GM12874 (cell line): ENCODE measurements at regions not wholly inside any gene's neighbourhood (a gene's known extent, or its start where the extent isn't known, plus 50 kb on each side); places are given as distances from the start of the nearest gene placed in this dataset.

Experiments
- CTCF ChIP-seq: IDR thresholded peaks from 2 replicates; pipeline ENCODE4 v1.5.1; 2011; ENCODE audit warnings: low read depth, mild to moderate bottlenecking, control low read depth, low read length, moderate library complexity; ENCODE audit not compliant: insufficient read depth

GRCh38 chr2:239864247-239865058, 160.7 kb downstream of the NDUFA10 start:
- no peak for TF ChIP-seq CTCF

- TF ChIP-seq CTCF = no peak
Observed at GRCh38 chr2:239862613-239863012, 162.5 kb downstream of the NDUFA10 start.

GRCh38 chr2:239858179-239858578, 167.0 kb downstream of the NDUFA10 start:
- TF ChIP-seq CTCF = no peak

- no peak for TF ChIP-seq CTCF
Observed at GRCh38 chr2:239857591-239857990, 167.6 kb downstream of the NDUFA10 start.

GRCh38 chr2:239856620-239857285, 168.4 kb downstream of the NDUFA10 start:
- no peak for TF ChIP-seq CTCF

- TF ChIP-seq CTCF = no peak
Observed at GRCh38 chr2:239855863-239856587, 169.1 kb downstream of the NDUFA10 start.

- no peak for TF ChIP-seq CTCF
Observed at GRCh38 chr2:239854596-239854995, 170.5 kb downstream of the NDUFA10 start.
